B cell (primary cell): ENCODE measurements at regions not wholly inside any gene's neighbourhood (a gene's known extent, or its start where the extent isn't known, plus 50 kb on each side); places are given as distances from the start of the nearest gene placed in this dataset.

Experiments used
- ATAC-seq: fragments of 200-7000 bp; cut with Tn5 transposase; one replicate; pipeline ENCODE4 v1.10.0; 2021; ENCODE audit warnings: low read depth, mild to moderate bottlenecking, moderate number of reproducible peaks, moderate library complexity
- CTCF ChIA-PET: fragments of 350-600 bp; sonication (Branson Sonifier 250); formaldehyde crosslinking; loops from one replicate; lab custom pipeline; 2021; ENCODE audit warnings: antibody characterized with exemption, inconsistent platforms; lab: Charles Lee
- POLR2A ChIA-PET: fragments of 350-600 bp; sonication (Branson Sonifier 250); formaldehyde crosslinking; loops from one replicate; lab custom pipeline; 2021; ENCODE audit warnings: antibody characterized with exemption; lab: Charles Lee
- DNase-seq: peaks from one replicate; pipeline ENCODE4 v3.0.0; 2013
- H2AFZ ChIP-seq: 2 replicates; pipeline ENCODE4 v1.6.1; 2012; ENCODE audit warnings: mild to moderate bottlenecking, low read depth, low read length; ENCODE audit not compliant: insufficient read depth, poor library complexity, severe bottlenecking
- H3K27ac ChIP-seq, 2 donors: 1 replicate in 1 of 2; 2 replicates in 1 of 2; pipeline ENCODE4 v1.5.1; 2012 to 2013; ENCODE audit warnings: low read length in 2 of 2, mild to moderate bottlenecking in 2 of 2, moderate library complexity in 1 of 2
- H3K27me3 ChIP-seq, 4 experiments: fragments of 200-600 bp in 1 of 4; sonication (generic) in 1 of 4; replicated peaks in 1 of 4; 1 replicate in 2 of 4; 2 replicates in 2 of 4; pipeline versions ENCODE4 v1.6.1 to v1.7.0; 2013 to 2016; ENCODE audit warnings: low read length in 3 of 4, mild to moderate bottlenecking in 2 of 4, mixed read lengths in 1 of 4, moderate library complexity in 1 of 4; ENCODE audit not compliant: insufficient read depth in 4 of 4, control insufficient read depth in 3 of 4; ENCODE audit errors: control extremely low read depth in 1 of 4
- H3K36me3 ChIP-seq, 2 experiments: replicated peaks in 1 of 2; 1 replicate in 1 of 2; 2 replicates in 1 of 2; pipeline versions ENCODE4 v1.6.1 to v1.7.1; 2013; ENCODE audit warnings: low read length in 1 of 2; ENCODE audit not compliant: insufficient read depth in 2 of 2, control insufficient read depth in 1 of 2; ENCODE audit errors: control extremely low read depth in 1 of 2, extremely low read depth in 1 of 2
- H3K4me1 ChIP-seq, 2 donors: fragments of 200-600 bp in 1 of 2; sonication (generic) in 1 of 2; 1 replicate in 1 of 2; 2 replicates in 1 of 2; pipeline versions ENCODE4 v1.5.1 to v1.6.1; 2013 to 2017; ENCODE audit warnings: low read length in 2 of 2; ENCODE audit not compliant: control insufficient read depth in 2 of 2, insufficient read depth in 2 of 2
- H3K4me2 ChIP-seq: replicated peaks from 2 replicates; pipeline ENCODE3; 2012; ENCODE audit warnings: mild to moderate bottlenecking, low read depth, low read length; ENCODE audit not compliant: poor library complexity, severe bottlenecking
- H3K4me3 ChIP-seq, 5 experiments: fragments of 200-600 bp in 1 of 5; sonication (generic) in 1 of 5; 1 replicate in 3 of 5; 2 replicates in 2 of 5; pipeline versions ENCODE4 v1.5.1 to v1.7.0; 2011 to 2016; ENCODE audit warnings: low read length in 4 of 5, mild to moderate bottlenecking in 4 of 5, low read depth in 2 of 5, control low read depth in 1 of 5, moderate library complexity in 1 of 5; ENCODE audit not compliant: insufficient read depth in 1 of 5; ENCODE audit errors: control extremely low read depth in 1 of 5, extremely low read depth in 1 of 5
- H3K79me2 ChIP-seq: fragments of 200-600 bp; sonication (generic); one replicate; pipeline ENCODE4 v1.6.0; 2016; ENCODE audit warnings: low read length; ENCODE audit not compliant: control insufficient read depth, insufficient read depth
- H3K9ac ChIP-seq: fragments of 200-600 bp; sonication (generic); 2 replicates; pipeline ENCODE4 v1.6.1; 2017; ENCODE audit warnings: mild to moderate bottlenecking, low read length, moderate library complexity
- H3K9me3 ChIP-seq, 3 donors: one replicate each; pipeline versions ENCODE4 v1.6.1 to v1.7.1; 2013; ENCODE audit warnings: low read length in 2 of 3; ENCODE audit not compliant: control insufficient read depth in 2 of 3, insufficient read depth in 1 of 3; ENCODE audit errors: control extremely low read depth in 1 of 3
- H4K20me1 ChIP-seq: 2 replicates; pipeline ENCODE4 v1.6.0; 2012; ENCODE audit warnings: mild to moderate bottlenecking, low read length; ENCODE audit not compliant: insufficient read depth, control insufficient read depth, poor library complexity, severe bottlenecking
- H3K27ac Mint-ChIP-seq: one replicate; pipeline ENCODE4 v1.8.0; 2021; ENCODE audit warnings: mixed read lengths
- H3K27me3 Mint-ChIP-seq: one replicate; pipeline ENCODE4 v1.8.0; 2021; ENCODE audit warnings: mixed read lengths
- H3K4me1 Mint-ChIP-seq: one replicate; pipeline ENCODE4 v1.8.0; 2021; ENCODE audit warnings: mixed read lengths
- H3K4me3 Mint-ChIP-seq: one replicate; pipeline ENCODE4 v1.8.0; 2021; ENCODE audit warnings: mixed read lengths
- H3K9me3 Mint-ChIP-seq: one replicate; pipeline ENCODE4 v1.8.0; 2022; ENCODE audit warnings: mixed read lengths; ENCODE audit not compliant: insufficient read depth
- CTCF ChIP-seq: fragments of 200-600 bp; IDR thresholded peaks from one replicate; pipeline ENCODE4 v1.8.0; 2022; ENCODE audit warnings: antibody characterized with exemption, mild to moderate bottlenecking
- EZH2 ChIP-seq: IDR thresholded peaks from 2 replicates; pipeline ENCODE4 v1.6.1; 2012; ENCODE audit warnings: borderline replicate concordance, low read depth, mild to moderate bottlenecking, moderate library complexity, low read length; ENCODE audit not compliant: insufficient read depth, poor library complexity, severe bottlenecking
- WGBS: methylation state at CpG from one replicate; pipeline ENCODE4 v1.1.5; 2013; ENCODE audit warnings: missing lambda C conversion rate; ENCODE audit not compliant: insufficient coverage; 5-methylcytosine and 5-hydroxymethylcytosine counted together
- intact Hi-C: fragments of 100-400 bp; cut with micrococcal nuclease; formaldehyde crosslinking; loops from one replicate; pipeline ENCODE4 v1.10.0; 2022

- no peak for DNase-seq
- H3K27me3 ChIP-seq, result peaks cover 0 to 5% (median 0%) of the 10 kb centered on the region in 4 experiments
- peaks cover 0 to 5% (median 0%) of the 10 kb centered on the region in 3 donors for H3K9me3 ChIP-seq
- Mint-ChIP-seq H3K4me1 (peaks cover 20% of the 10 kb centered on the region), H3K4me3 (no peak overlapping the region), H3K9me3 (peaks cover under 1% of the 10 kb centered on the region), H3K27ac (no peak overlapping the region), H3K27me3 (no peaks in the 10 kb centered on the region)
- no peak overlapping the region for H3K27ac ChIP-seq
- H3K36me3 ChIP-seq, result no peaks in the 10 kb centered on the region
- no peak overlapping the region for H3K4me2 ChIP-seq
- no peak overlapping the region for H3K9ac ChIP-seq
- no peaks in the 10 kb centered on the region for H3K79me2 ChIP-seq
- H3K4me3 ChIP-seq, result no peak overlapping the region
- WGBS, result 90% methylated on average over 9 of the region's 9 CpGs
- ATAC-seq, result no peak
- no peak overlapping the region for H2AFZ ChIP-seq
- TF ChIP-seq EZH2 (no peak), CTCF (no peak)
- ChIA-PET POLR2A (no interaction called here), CTCF (no interaction called here)
- H3K4me1 ChIP-seq, result peaks cover 0 to 12% of the 10 kb centered on the region in 2 donors
- intact Hi-C loops, result no loop called here
- no peaks in the 10 kb centered on the region for H4K20me1 ChIP-seq
These were observed 159.5 kb upstream of the KHDRBS2 start for GRCh38 chr6:62445521-62445920.

- peaks cover 0 to 5% (median 0%) of the 10 kb centered on the region in 4 experiments for H3K27me3 ChIP-seq
- H3K4me1 Mint-ChIP-seq, result peaks cover 3% of the 10 kb centered on the region
- peaks cover 3 to 10% (median 5%) of the 10 kb centered on the region in 3 donors for H3K9me3 ChIP-seq
- ChIA-PET CTCF (no interaction called here), POLR2A (no interaction called here)
- no peak overlapping the region for H3K27ac ChIP-seq
- no peak overlapping the region for H3K9ac ChIP-seq
- TF ChIP-seq CTCF (no peak), EZH2 (no peak)
- no peaks in the 10 kb centered on the region for H3K79me2 ChIP-seq
- H4K20me1 ChIP-seq, result no peaks in the 10 kb centered on the region
- no peaks in the 10 kb centered on the region for H3K36me3 ChIP-seq
- no peak overlapping the region for H3K4me3 ChIP-seq
- H3K4me3 Mint-ChIP-seq, result no peak overlapping the region
- H3K4me1 ChIP-seq, result no peaks in the 10 kb centered on the region
- H3K4me2 ChIP-seq, result no peak overlapping the region
- ATAC-seq (no peak), DNase-seq (no peak)
- 64% methylated on average over 1 of the region's 1 CpG for WGBS
- peaks cover 16% of the 10 kb centered on the region for H3K9me3 Mint-ChIP-seq
- no peak overlapping the region for H3K27ac Mint-ChIP-seq
- no peaks in the 10 kb centered on the region for H3K27me3 Mint-ChIP-seq
- H2AFZ ChIP-seq, result no peak overlapping the region
- intact Hi-C loops, result no loop called here
These were observed 155.2 kb upstream of the KHDRBS2 start for GRCh38 chr6:62441182-62441581.
